ENCODE measurements at regions not wholly inside any gene's neighbourhood (a gene's known extent, or its start where the extent isn't known, plus 50 kb on each side); places are given as distances from the start of the nearest gene placed in this dataset.

DNA sequence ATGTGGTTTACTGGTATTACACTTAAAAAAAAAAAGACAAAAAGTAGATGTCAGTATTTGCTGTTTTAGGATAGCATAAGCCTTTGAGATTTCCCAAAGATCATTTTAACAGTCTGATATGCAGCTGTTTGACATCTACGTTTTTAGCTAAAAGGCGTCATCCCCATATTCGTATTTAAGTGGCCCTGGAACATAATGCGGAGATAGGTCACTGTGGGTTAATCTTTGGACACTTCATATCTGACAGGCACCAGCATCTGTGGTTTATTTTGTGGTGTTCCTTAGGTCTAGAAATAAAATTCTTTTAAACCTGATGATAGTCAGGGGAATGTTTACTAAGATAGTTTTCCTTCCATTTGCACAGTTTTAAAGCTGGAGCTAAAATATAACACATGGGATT lies 313.7 kb downstream of the SOX4 start:
- Histone ChIP-seq H3K4me3 (ENCODE audit: low read length) (no peak overlapping the region), H3K4me1 (ENCODE audit: control insufficient read depth, low read depth, low read length) (peaks cover 11% of the 10 kb centered on the region), H2AK5ac (ENCODE audit: low read length) (no peak overlapping the region), H3K79me2 (ENCODE audit: control insufficient read depth, insufficient read depth, low read length) (peaks cover 4% of the 10 kb centered on the region), H3K9ac (ENCODE audit: low read length) (no peak overlapping the region), H3K36me3 (ENCODE audit: control insufficient read depth, insufficient read depth, low read length) (no peaks in the 10 kb centered on the region), H3K56ac (ENCODE audit: low read length) (peak overlapping the region; percentile 50), H2BK5ac (ENCODE audit: low read length) (peak overlapping the region; percentile 22), H3K27ac (ENCODE audit: low read depth, low read length) (no peak overlapping the region), H3K4ac (ENCODE audit: low read depth, low read length) (no peak overlapping the region), H2BK15ac (replicated peaks; ENCODE audit: low read depth) (no peak overlapping the region), H3K4me2 (ENCODE audit: low read length) (no peak overlapping the region), H4K5ac (ENCODE audit: low read length) (no peak overlapping the region), H3K79me1 (ENCODE audit: low read length) (peaks cover 5% of the 10 kb centered on the region), H4K8ac (ENCODE audit: low read depth, low read length) (no peak overlapping the region), H3K27me3 (ENCODE audit: insufficient read depth, low read length, poor library complexity) (no peaks in the 10 kb centered on the region), H3K18ac (ENCODE audit: low read length) (peak overlapping the region; percentile 51), H2BK120ac (ENCODE audit: low read depth, low read length) (peak overlapping the region; percentile 28), H3K23ac (ENCODE audit: low read length) (no peak overlapping the region)
- WGBS (ENCODE audit: extremely low coverage, insufficient coverage, low lambda C conversion rate) = no CpG with 5 or more reads among the region's 4 CpGs
- DNase-seq = no peak

DNA sequence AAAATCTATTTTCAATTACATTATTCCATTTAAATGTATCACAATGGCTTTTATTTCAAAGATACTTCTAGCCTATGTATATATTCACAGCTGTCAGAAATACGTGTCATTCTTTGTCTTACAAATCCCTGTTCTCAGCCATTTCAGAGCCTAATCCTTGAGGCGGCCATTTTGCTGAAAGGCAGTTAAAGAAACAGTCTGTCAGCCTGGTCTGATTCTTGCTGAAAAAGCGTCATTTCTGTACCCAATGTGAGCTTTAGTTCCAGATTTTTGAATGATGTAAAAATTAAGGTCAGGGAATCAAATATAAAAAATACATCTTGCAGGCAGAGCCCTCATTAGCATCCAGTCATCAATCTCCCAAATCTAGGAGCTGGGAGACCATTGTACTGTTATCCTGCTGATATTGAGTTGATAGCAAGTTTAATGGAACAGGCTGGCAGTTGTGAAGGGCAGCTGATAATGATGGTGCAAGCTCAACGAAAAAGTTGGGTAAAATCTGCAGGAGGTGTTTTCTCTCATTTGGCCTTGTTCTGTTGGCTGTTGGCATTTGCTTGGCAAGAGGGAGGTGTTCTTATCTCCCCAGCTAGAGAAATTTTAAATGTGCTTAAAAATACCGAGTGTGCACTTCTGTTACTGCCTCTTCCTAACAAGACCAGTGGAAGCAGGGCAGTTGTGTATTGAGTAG lies 314.8 kb downstream of the SOX4 start:
- H3K27me3 ChIP-seq (ENCODE audit: insufficient read depth, low read length, poor library complexity) = no peaks in the 10 kb centered on the region
- H2AK5ac ChIP-seq (ENCODE audit: low read length) = no peak overlapping the region
- H3K4me3 ChIP-seq (ENCODE audit: low read length) = no peak overlapping the region
- H4K8ac ChIP-seq (ENCODE audit: low read depth, low read length) = no peak overlapping the region
- no CpG with 5 or more reads among the region's 5 CpGs for WGBS (ENCODE audit: extremely low coverage, insufficient coverage, low lambda C conversion rate)
- H3K4me1 ChIP-seq (ENCODE audit: control insufficient read depth, low read depth, low read length) = peaks cover 7% of the 10 kb centered on the region
- H3K23ac ChIP-seq (ENCODE audit: low read length) = no peak overlapping the region
- no peak overlapping the region for H3K4me2 ChIP-seq (ENCODE audit: low read length)
- no peak overlapping the region for H2BK15ac ChIP-seq (replicated peaks; ENCODE audit: low read depth)
- peak overlapping the region; percentile 87 for H3K18ac ChIP-seq (ENCODE audit: low read length)
- H3K79me2 ChIP-seq (ENCODE audit: control insufficient read depth, insufficient read depth, low read length) = peaks cover 4% of the 10 kb centered on the region
- DNase-seq = peak; percentile 83
- H2BK120ac ChIP-seq (ENCODE audit: low read depth, low read length) = no peak overlapping the region
- H3K79me1 ChIP-seq (ENCODE audit: low read length) = peaks cover 5% of the 10 kb centered on the region
- peak overlapping the region; percentile 60 for H3K27ac ChIP-seq (ENCODE audit: low read depth, low read length)
- no peaks in the 10 kb centered on the region for H3K36me3 ChIP-seq (ENCODE audit: control insufficient read depth, insufficient read depth, low read length)
- H3K4ac ChIP-seq (ENCODE audit: low read depth, low read length) = no peak overlapping the region
- no peak overlapping the region for H3K56ac ChIP-seq (ENCODE audit: low read length)
- H4K5ac ChIP-seq (ENCODE audit: low read length) = no peak overlapping the region
- H2BK5ac ChIP-seq (ENCODE audit: low read length) = peak overlapping the region; percentile 61
- H3K9ac ChIP-seq (ENCODE audit: low read length) = no peak overlapping the region

DNA sequence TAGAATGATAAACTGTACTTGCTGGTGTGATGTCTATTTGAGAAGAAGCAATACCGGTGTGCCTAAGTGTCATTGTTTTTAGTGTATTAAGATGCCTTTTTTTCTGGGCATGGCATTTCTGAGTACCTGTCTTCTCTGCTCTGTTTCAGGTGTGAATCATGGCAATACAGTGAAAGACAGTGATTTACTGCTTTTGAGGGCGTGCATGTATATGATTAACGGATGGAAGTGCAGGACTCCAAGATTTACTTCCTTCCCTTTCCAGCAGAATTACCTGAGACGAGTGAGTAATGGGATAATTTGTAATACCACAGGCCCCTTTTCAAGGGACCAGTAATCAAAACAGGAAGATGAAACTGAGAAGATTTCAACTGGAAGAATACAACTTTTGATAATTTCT lies 315.8 kb downstream of the SOX4 start:
- peak overlapping the region; percentile 48 for H3K9ac ChIP-seq (ENCODE audit: low read length)
- H3K79me1 ChIP-seq (ENCODE audit: low read length) = peaks cover 7% of the 10 kb centered on the region
- no peak overlapping the region for H4K5ac ChIP-seq (ENCODE audit: low read length)
- no peak overlapping the region for H3K4ac ChIP-seq (ENCODE audit: low read depth, low read length)
- H3K4me3 ChIP-seq (ENCODE audit: low read length) = no peak overlapping the region
- H2BK120ac ChIP-seq (ENCODE audit: low read depth, low read length) = no peak overlapping the region
- no peak overlapping the region for H3K4me2 ChIP-seq (ENCODE audit: low read length)
- no CpG with 5 or more reads among the region's 4 CpGs for WGBS (ENCODE audit: extremely low coverage, insufficient coverage, low lambda C conversion rate)
- H3K4me1 ChIP-seq (ENCODE audit: control insufficient read depth, low read depth, low read length) = peaks cover 7% of the 10 kb centered on the region
- H3K27me3 ChIP-seq (ENCODE audit: insufficient read depth, low read length, poor library complexity) = no peaks in the 10 kb centered on the region
- H2AK5ac ChIP-seq (ENCODE audit: low read length) = peak overlapping the region; percentile 96
- no peak overlapping the region for H3K23ac ChIP-seq (ENCODE audit: low read length)
- H3K27ac ChIP-seq (ENCODE audit: low read depth, low read length) = no peak overlapping the region
- DNase-seq = no peak
- peak overlapping the region; percentile 77 for H3K56ac ChIP-seq (ENCODE audit: low read length)
- H3K79me2 ChIP-seq (ENCODE audit: control insufficient read depth, insufficient read depth, low read length) = peaks cover 4% of the 10 kb centered on the region
- H2BK5ac ChIP-seq (ENCODE audit: low read length) = peak overlapping the region; percentile 90
- H3K18ac ChIP-seq (ENCODE audit: low read length) = peak overlapping the region; percentile 68
- H2BK15ac ChIP-seq (replicated peaks; ENCODE audit: low read depth) = no peak overlapping the region
- no peaks in the 10 kb centered on the region for H3K36me3 ChIP-seq (ENCODE audit: control insufficient read depth, insufficient read depth, low read length)
- H4K8ac ChIP-seq (ENCODE audit: low read depth, low read length) = no peak overlapping the region

DNA sequence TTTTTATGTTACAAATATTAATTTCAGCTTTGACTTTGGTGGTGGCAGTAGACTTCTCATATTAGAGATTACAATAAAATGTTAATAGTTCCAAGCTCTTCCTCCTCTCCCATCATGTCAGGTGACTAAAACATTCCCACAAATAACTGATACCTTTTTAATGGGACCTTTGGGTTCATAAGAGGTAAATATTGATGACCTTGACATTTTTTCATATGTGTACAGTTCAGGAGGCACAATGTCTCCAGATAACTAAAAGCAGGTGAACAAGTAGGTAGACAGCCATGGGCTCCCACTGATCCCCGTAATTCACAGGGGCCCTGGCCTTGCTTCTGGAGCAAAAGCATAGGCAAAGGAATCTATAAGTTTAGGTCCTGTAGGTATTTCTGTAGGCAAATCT lies 317.7 kb downstream of the SOX4 start:
- no peak overlapping the region for H3K18ac ChIP-seq (ENCODE audit: low read length)
- no peak overlapping the region for H2BK5ac ChIP-seq (ENCODE audit: low read length)
- H3K36me3 ChIP-seq (ENCODE audit: control insufficient read depth, insufficient read depth, low read length) = no peaks in the 10 kb centered on the region
- no peak overlapping the region for H2AK5ac ChIP-seq (ENCODE audit: low read length)
- no peak overlapping the region for H3K9ac ChIP-seq (ENCODE audit: low read length)
- no peak for DNase-seq
- H2BK15ac ChIP-seq (replicated peaks; ENCODE audit: low read depth) = no peak overlapping the region
- peaks cover 7% of the 10 kb centered on the region for H3K4me1 ChIP-seq (ENCODE audit: control insufficient read depth, low read depth, low read length)
- peaks cover 4% of the 10 kb centered on the region for H3K79me2 ChIP-seq (ENCODE audit: control insufficient read depth, insufficient read depth, low read length)
- H4K5ac ChIP-seq (ENCODE audit: low read length) = no peak overlapping the region
- peaks cover 7% of the 10 kb centered on the region for H3K79me1 ChIP-seq (ENCODE audit: low read length)
- no CpG with 5 or more reads among the region's 1 CpG for whole genome bisulfite sequencing (ENCODE audit: extremely low coverage, insufficient coverage, low lambda C conversion rate)
- H3K23ac ChIP-seq (ENCODE audit: low read length) = no peak overlapping the region
- no peak overlapping the region for H3K4me2 ChIP-seq (ENCODE audit: low read length)
- no peak overlapping the region for H4K8ac ChIP-seq (ENCODE audit: low read depth, low read length)
- no peak overlapping the region for H2BK120ac ChIP-seq (ENCODE audit: low read depth, low read length)
- no peak overlapping the region for H3K27ac ChIP-seq (ENCODE audit: low read depth, low read length)
- no peak overlapping the region for H3K4me3 ChIP-seq (ENCODE audit: low read length)
- no peak overlapping the region for H3K56ac ChIP-seq (ENCODE audit: low read length)
- H3K27me3 ChIP-seq (ENCODE audit: insufficient read depth, low read length, poor library complexity) = no peaks in the 10 kb centered on the region
- H3K4ac ChIP-seq (ENCODE audit: low read depth, low read length) = no peak overlapping the region

DNA sequence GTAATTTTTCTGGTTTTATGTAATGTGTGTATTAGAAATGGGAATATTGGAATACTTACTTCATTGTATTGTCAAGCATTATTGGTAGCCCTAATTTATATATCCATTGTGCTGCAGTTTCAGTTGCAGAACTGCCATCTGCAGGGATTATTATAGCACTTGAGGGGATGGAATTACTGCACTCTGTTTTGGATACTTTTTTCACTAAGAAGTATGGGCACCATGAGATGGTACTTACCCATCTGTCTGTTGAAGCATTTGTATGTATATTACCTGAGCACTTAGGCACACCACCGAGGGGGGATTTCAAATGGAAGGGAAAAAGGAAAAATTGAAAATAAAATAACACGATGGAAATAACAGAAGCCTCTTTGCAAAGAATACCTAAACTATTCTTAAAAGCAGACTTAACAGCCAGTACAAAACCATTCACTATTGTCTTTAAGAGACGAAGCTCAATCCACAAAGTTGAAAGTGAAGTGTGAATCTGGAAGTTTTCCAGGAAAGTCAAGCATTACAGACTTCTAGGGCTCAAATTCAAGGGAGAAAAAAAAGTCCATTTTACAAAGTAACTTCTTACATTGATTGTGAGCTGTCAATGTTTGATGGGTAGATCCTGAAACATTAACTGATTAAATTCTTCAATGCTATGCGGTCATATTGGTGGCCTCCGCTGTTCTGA lies 318.7 kb downstream of the SOX4 start:
- Histone ChIP-seq H3K4me1 (ENCODE audit: control insufficient read depth, low read depth, low read length) (peaks cover 7% of the 10 kb centered on the region), H3K4ac (ENCODE audit: low read depth, low read length) (no peak overlapping the region), H2AK5ac (ENCODE audit: low read length) (no peak overlapping the region), H2BK15ac (replicated peaks; ENCODE audit: low read depth) (no peak overlapping the region), H3K4me3 (ENCODE audit: low read length) (no peak overlapping the region), H3K18ac (ENCODE audit: low read length) (peak overlapping the region; percentile 80), H3K23ac (ENCODE audit: low read length) (no peak overlapping the region), H3K56ac (ENCODE audit: low read length) (peak overlapping the region; percentile 36), H4K8ac (ENCODE audit: low read depth, low read length) (no peak overlapping the region), H3K27me3 (ENCODE audit: insufficient read depth, low read length, poor library complexity) (no peaks in the 10 kb centered on the region), H4K5ac (ENCODE audit: low read length) (no peak overlapping the region), H3K79me2 (ENCODE audit: control insufficient read depth, insufficient read depth, low read length) (peaks cover 4% of the 10 kb centered on the region), H3K79me1 (ENCODE audit: low read length) (peaks cover 8% of the 10 kb centered on the region), H3K36me3 (ENCODE audit: control insufficient read depth, insufficient read depth, low read length) (no peaks in the 10 kb centered on the region), H3K4me2 (ENCODE audit: low read length) (no peak overlapping the region), H2BK5ac (ENCODE audit: low read length) (peak overlapping the region; percentile 23), H3K27ac (ENCODE audit: low read depth, low read length) (no peak overlapping the region), H3K9ac (ENCODE audit: low read length) (no peak overlapping the region), H2BK120ac (ENCODE audit: low read depth, low read length) (no peak overlapping the region)
- DNase-seq = peak; percentile 52
- no CpG with 5 or more reads among the region's 5 CpGs for WGBS (ENCODE audit: extremely low coverage, insufficient coverage, low lambda C conversion rate)

Measured in mesendoderm (in vitro differentiated cells).